Ammon's horn (tissue), 1 donor: ENCODE measurements at regions not wholly inside any gene's neighbourhood (a gene's known extent, or its start where the extent isn't known, plus 50 kb on each side); places are given as distances from the start of the nearest gene placed in this dataset.

Experiments used
- DNase-seq: peaks from one replicate; pipeline ENCODE4 v3.0.0-alpha.2; 2016; ENCODE audit warnings: low spot score

- no peak for DNase-seq
These were observed 58.1 kb upstream of the HEPHL1 start for GRCh38 chr11:93963072-93963471.

DNA sequence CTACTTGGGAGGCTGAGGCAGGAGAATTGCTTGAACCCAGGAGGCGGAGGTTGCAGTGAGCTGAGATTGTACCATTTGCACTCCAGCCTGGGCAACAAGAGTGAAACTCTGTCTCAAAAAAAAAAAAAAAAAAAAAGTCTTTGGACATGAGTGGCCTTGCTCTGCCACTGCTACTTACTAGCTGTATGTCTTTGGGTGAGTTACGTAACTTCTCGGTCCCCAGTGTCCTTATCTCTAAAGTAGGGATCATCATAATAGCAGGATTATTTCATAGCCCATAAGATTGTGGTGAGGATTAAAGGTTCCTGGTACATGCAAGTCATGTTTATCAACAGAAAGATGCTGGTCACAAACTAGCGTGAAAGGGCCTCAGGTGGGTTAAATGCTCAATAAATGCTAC is 53.9 kb upstream of the HEPHL1 start:
- DNase-seq = no peak

DNA sequence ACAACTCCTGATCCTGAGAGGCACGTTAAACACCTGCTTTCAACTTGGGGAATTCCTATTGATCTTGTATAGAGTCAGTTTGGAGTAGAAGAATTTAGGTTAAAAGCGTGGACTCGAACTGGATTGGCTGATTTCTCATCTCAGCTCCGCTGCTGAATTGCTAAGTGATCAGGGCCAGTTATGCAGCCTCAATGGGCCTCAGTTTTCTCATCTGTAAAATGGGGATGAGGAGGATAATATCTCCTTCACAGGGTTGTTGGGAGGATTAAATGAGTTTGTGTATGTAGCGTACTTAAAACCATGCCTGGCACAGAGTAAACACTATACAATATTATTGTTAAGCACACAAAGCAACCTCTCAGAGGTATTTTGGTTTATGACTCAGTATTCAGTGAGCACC is 53.2 kb upstream of the HEPHL1 start:
- no peak for DNase-seq

DNA sequence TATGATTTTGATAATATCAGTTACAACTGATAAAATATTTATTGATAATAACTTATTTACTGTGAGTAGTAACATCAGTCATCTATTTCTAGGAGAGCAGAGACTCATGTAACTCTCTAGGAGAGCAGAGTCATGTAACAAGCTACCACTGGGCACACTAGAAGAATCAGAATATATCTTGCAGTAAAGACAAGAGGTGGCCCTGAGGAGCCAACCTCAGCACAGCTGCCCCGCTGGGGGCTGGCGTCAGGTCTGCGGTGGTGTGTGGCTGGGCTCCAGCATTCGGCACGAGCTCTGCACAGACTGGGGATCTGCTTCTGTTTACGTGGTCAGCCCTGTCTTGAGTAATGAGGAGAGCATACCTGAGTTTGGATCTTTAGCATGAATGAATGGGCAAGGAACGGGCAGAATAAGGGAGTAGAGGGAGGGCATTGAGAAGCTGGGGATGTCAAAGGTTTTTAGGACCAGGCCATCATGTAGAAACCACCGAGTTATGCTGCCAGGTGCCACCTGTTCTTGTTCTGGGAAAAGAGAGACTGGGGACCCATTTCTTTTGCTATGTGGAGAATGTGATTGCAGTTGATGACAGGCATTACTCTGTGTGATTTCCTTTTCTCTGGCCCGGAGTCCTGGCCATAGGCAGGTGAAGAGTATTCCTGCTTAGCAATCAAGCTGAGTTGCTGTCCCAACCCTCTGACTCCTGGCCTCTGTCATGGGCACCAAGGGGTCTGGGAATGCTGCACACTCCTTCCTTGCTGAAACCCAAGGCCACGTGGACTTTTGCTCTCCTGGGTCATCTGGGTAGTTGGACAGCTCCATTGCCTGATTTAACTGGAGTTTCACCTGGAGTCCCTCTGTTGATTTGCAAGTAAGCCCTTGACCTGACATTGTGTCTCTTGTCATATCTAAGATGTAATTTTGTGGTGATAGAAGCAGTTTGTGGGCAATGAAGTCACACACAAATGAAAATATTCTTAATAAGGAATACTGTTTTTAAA is 50.9 kb upstream of the HEPHL1 start:
- no peak for DNase-seq
